A549 (cell line): ENCODE measurements at regions not wholly inside any gene's neighbourhood (a gene's known extent, or its start where the extent isn't known, plus 50 kb on each side); places are given as distances from the start of the nearest gene placed in this dataset.

ENCODE experiments used
- ATAC-seq, 2 experiments: fragments of 200-7000 bp in 1 of 2; fragments of >200 bp in 1 of 2; cut with Nextera tagmentation in 1 of 2; cut with Tn5 transposase in 1 of 2; 3 replicates each; pipeline versions ENCODE4 v1.8.0 to v1.9.1; 2018 to 2020; ENCODE audit warnings: mild to moderate bottlenecking in 1 of 2, moderate library complexity in 1 of 2
- CTCF ChIA-PET: fragments of 300-600 bp; sonication (Branson Sonifier 250); formaldehyde crosslinking; extraction: SDS; loops from one replicate; lab custom pipeline; 2021; ENCODE audit warnings: antibody characterized with exemption, inconsistent platforms; lab: Yijun Ruan, JAX
- POLR2A ChIA-PET: fragments of 350-600 bp; formaldehyde crosslinking; extraction: SDS; loops from one replicate; lab custom pipeline; 2021; ENCODE audit warnings: antibody characterized with exemption, inconsistent platforms; lab: Yijun Ruan, JAX
- DNase-seq, 2 experiments: peaks; one replicate each; pipeline versions ENCODE4 v3.0.0 to v3.0.0-alpha.2; 2011 to 2016; ENCODE audit warnings: low read depth in 1 of 2, low spot score in 1 of 2
- FAIRE-seq: peaks from 2 replicates; lab custom pipeline; 2011; peaks lifted over from hg19 to GRCh38; lab: Jason Lieb, UNC
- H3K27ac ChIP-seq, 2 experiments: fragments of >200 bp; sonication (Bioruptor Twin); formaldehyde crosslinking; 3 replicates each; pipeline ENCODE4 v1.5.1; 2016 to 2017
- H3K4me1 ChIP-seq: fragments of >200 bp; sonication (Bioruptor Twin); formaldehyde crosslinking; 3 replicates; pipeline ENCODE4 v1.6.1; 2016
- H3K4me2 ChIP-seq: fragments of >200 bp; sonication (Bioruptor Twin); formaldehyde crosslinking; 3 replicates; pipeline ENCODE4 v1.6.1; 2016
- H3K4me3 ChIP-seq: fragments of >200 bp; sonication (Bioruptor Twin); formaldehyde crosslinking; 3 replicates; pipeline ENCODE4 v1.5.1; 2016
- H3K9me3 ChIP-seq: fragments of >200 bp; sonication (Bioruptor Twin); formaldehyde crosslinking; 3 replicates; pipeline ENCODE4 v1.6.1; 2016
- ATOH8 ChIP-seq: fragments of 250-450 bp; sonication (Bioruptor Pico); IDR thresholded peaks from 2 replicates; pipeline ENCODE4 v1.5.0; 2020; ENCODE audit warnings: low read depth, mild to moderate bottlenecking, moderate library complexity
- CEBPB ChIP-seq, 2 experiments: fragments of >200 bp in 1 of 2; sonication (Bioruptor Twin) in 1 of 2; formaldehyde crosslinking in 1 of 2; IDR thresholded peaks; 2 replicates each; pipeline ENCODE4 v1.6.1; 2012 to 2016
- CHD4 ChIP-seq: fragments of 200-600 bp; sonication (generic); IDR thresholded peaks from 2 replicates; pipeline ENCODE4 v1.6.1; 2016; ENCODE audit warnings: antibody characterized with exemption, mild to moderate bottlenecking, borderline replicate concordance
- CTCF ChIP-seq: fragments of >200 bp; sonication (Bioruptor Twin); formaldehyde crosslinking; IDR thresholded peaks from 3 replicates; pipeline ENCODE4 v1.5.1; 2016
- EHF ChIP-seq: fragments of 250-450 bp; sonication (Bioruptor Pico); IDR thresholded peaks from 2 replicates; pipeline ENCODE4 v1.5.0; 2020; ENCODE audit warnings: mild to moderate bottlenecking
- EHMT2 ChIP-seq: fragments of 200-600 bp; sonication (generic); IDR thresholded peaks from 2 replicates; pipeline ENCODE4 v1.6.1; 2016; ENCODE audit warnings: antibody characterized with exemption, low read depth, mild to moderate bottlenecking, moderate library complexity
- ELK1 ChIP-seq: fragments of 150-350 bp; IDR thresholded peaks from 2 replicates; pipeline ENCODE4 v1.6.1; 2014; ENCODE audit warnings: low read depth, mild to moderate bottlenecking, low read length
- EP300 ChIP-seq, 2 experiments: fragments of >200 bp; sonication (Bioruptor Twin); formaldehyde crosslinking; IDR thresholded peaks; 2 replicates in 1 of 2; 3 replicates in 1 of 2; pipeline ENCODE4 v1.6.1; 2016 to 2017
- FOSB ChIP-seq: fragments of 250-450 bp; sonication (Bioruptor Pico); IDR thresholded peaks from 2 replicates; pipeline ENCODE4 v1.5.0; 2020; ENCODE audit warnings: mild to moderate bottlenecking, moderate library complexity
- FOXS1 ChIP-seq: fragments of 250-450 bp; sonication (Bioruptor Pico); IDR thresholded peaks from 2 replicates; pipeline ENCODE4 v1.5.0; 2020; ENCODE audit warnings: mild to moderate bottlenecking, moderate library complexity
- JUN ChIP-seq, 2 experiments: fragments of >200 bp; sonication (Bioruptor Twin); formaldehyde crosslinking; IDR thresholded peaks; 2 replicates in 1 of 2; 3 replicates in 1 of 2; pipeline ENCODE4 v1.6.1; 2016 to 2017
- JUNB ChIP-seq: fragments of >200 bp; sonication (Bioruptor Twin); formaldehyde crosslinking; IDR thresholded peaks from 2 replicates; pipeline ENCODE4 v1.6.1; 2016
- KDM1A ChIP-seq: fragments of 200-600 bp; sonication (generic); IDR thresholded peaks from 2 replicates; pipeline ENCODE4 v1.6.1; 2016; ENCODE audit warnings: low read depth, mild to moderate bottlenecking
- MAFK ChIP-seq: fragments of 450-650 bp; IDR thresholded peaks from 2 replicates; pipeline ENCODE4 v1.6.1; 2014; ENCODE audit not compliant: partially characterized antibody
- MAZ ChIP-seq: fragments of 150-350 bp; IDR thresholded peaks from 2 replicates; pipeline ENCODE4 v1.6.1; 2014; ENCODE audit warnings: antibody characterized with exemption, low read depth, low read length, borderline replicate concordance
- NR3C1 ChIP-seq: fragments of >200 bp; sonication (Bioruptor Twin); formaldehyde crosslinking; IDR thresholded peaks from 3 replicates; pipeline ENCODE4 v1.6.1; 2017
- PBX3 ChIP-seq: IDR thresholded peaks from 2 replicates; pipeline ENCODE4 v1.6.1; 2012
- POLR2AphosphoS2 ChIP-seq: conservative IDR thresholded peaks from 2 replicates; pipeline ENCODE4 v1.6.1; 2012; ENCODE audit warnings: low read length, improper control_type of control experiment, inconsistent platforms
- RAD21 ChIP-seq, 2 experiments: fragments of >200 bp in 1 of 2; sonication (Bioruptor Twin) in 1 of 2; formaldehyde crosslinking in 1 of 2; IDR thresholded peaks in 1 of 2; conservative IDR thresholded peaks in 1 of 2; 2 replicates in 1 of 2; 3 replicates in 1 of 2; pipeline ENCODE4 v1.6.1; 2012 to 2018; ENCODE audit warnings: inconsistent platforms in 1 of 2
- RARB ChIP-seq: fragments of 250-450 bp; sonication (Bioruptor Pico); IDR thresholded peaks from 2 replicates; pipeline ENCODE4 v1.8.0; 2021; ENCODE audit warnings: mild to moderate bottlenecking, moderate library complexity
- RNF2 ChIP-seq: fragments of 200-600 bp; sonication (generic); IDR thresholded peaks from 2 replicates; pipeline ENCODE4 v1.6.1; 2016; ENCODE audit warnings: low read depth, mild to moderate bottlenecking, antibody characterized with exemption, moderate library complexity, borderline replicate concordance
- SREBF2 ChIP-seq: fragments of 450-650 bp; IDR thresholded peaks from 2 replicates; pipeline ENCODE4 v1.6.1; 2014; ENCODE audit warnings: mild to moderate bottlenecking, moderate library complexity
- TFCP2L1 ChIP-seq: fragments of 250-450 bp; sonication (Bioruptor Pico); IDR thresholded peaks from 2 replicates; pipeline ENCODE4 v1.5.0; 2021; ENCODE audit warnings: mild to moderate bottlenecking
- USF2 ChIP-seq: fragments of 450-650 bp; IDR thresholded peaks from 2 replicates; pipeline ENCODE4 v1.6.1; 2014; ENCODE audit warnings: antibody characterized with exemption
- ZC3H11A ChIP-seq: fragments of 450-650 bp; IDR thresholded peaks from 2 replicates; pipeline ENCODE4 v1.6.1; 2014; ENCODE audit warnings: antibody characterized with exemption, mild to moderate bottlenecking
- ZNF302 ChIP-seq: fragments of 250-450 bp; sonication (Bioruptor Pico); IDR thresholded peaks from 2 replicates; pipeline ENCODE4 v1.9.0; 2021; ENCODE audit warnings: inconsistent platforms, mild to moderate bottlenecking, moderate library complexity
- ZSCAN20 ChIP-seq: fragments of 250-450 bp; sonication (Bioruptor Pico); IDR thresholded peaks from 2 replicates; pipeline ENCODE4 v1.8.0; 2022; ENCODE audit warnings: mild to moderate bottlenecking, moderate library complexity
- WGBS: methylation state at CpG from one replicate; pipeline ENCODE4 v1.1.6; 2017; ENCODE audit errors: missing lambda C conversion rate; 5-methylcytosine and 5-hydroxymethylcytosine counted together

- Histone ChIP-seq H3K4me2 (no peak overlapping the region), H3K27ac (no peak overlapping the region), H3K4me3 (no peak overlapping the region), H3K9me3 (no peaks in the 10 kb centered on the region), H3K4me1 (no peaks in the 10 kb centered on the region)
- CTCF ChIA-PET = no interaction called here
- ATAC-seq = no peak
- 24% methylated on average over 3 of the region's 3 CpGs for whole genome bisulfite sequencing
- FAIRE-seq = no peak
- POLR2A ChIA-PET = no interaction called here
- no peak for DNase-seq
- TF ChIP-seq TFCP2L1 (CRISPR knock-in tag) (no peak), USF2 (no peak), FOSB (no peak), RAD21 (conservative IDR thresholded peaks at IDR 0.05 in 1 of 2, IDR thresholded peaks at IDR 0.05 in 1 of 2) (no peak), PBX3 (no peak), EP300 (IDR thresholded peaks at IDR 0.05) (no peak), ZNF302 (CRISPR knock-in tag) (no peak), EHF (CRISPR knock-in tag) (no peak)
Observed at GRCh38 chr5:68818870-68819269, 274.9 kb upstream of the SLC30A5 start.

GRCh38 chr5:68821056-68821455 lies 272.8 kb upstream of the SLC30A5 start:
- TF ChIP-seq NR3C1 = no peak
- TF ChIP-seq RAD21 (conservative IDR thresholded peaks at IDR 0.05 in 1 of 2, IDR thresholded peaks at IDR 0.05 in 1 of 2) = no peak
- no peak for TF ChIP-seq ELK1
- no peak for TF ChIP-seq FOXS1 (CRISPR knock-in tag)
- TF ChIP-seq SREBF2 = no peak
- no peak for TF ChIP-seq CHD4
- TF ChIP-seq CEBPB (IDR thresholded peaks at IDR 0.05) = no peak
- TF ChIP-seq ZC3H11A = no peak
- no peak for TF ChIP-seq POLR2AphosphoS2
- Histone ChIP-seq H3K4me1 (no peaks in the 10 kb centered on the region), H3K27ac (no peak overlapping the region), H3K4me2 (no peak overlapping the region), H3K4me3 (no peak overlapping the region), H3K9me3 (no peaks in the 10 kb centered on the region)
- WGBS = 9% methylated on average over 2 of the region's 2 CpGs
- POLR2A ChIA-PET = no interaction called here
- FAIRE-seq = no peak
- DNase-seq = no peak
- CTCF ChIA-PET = no interaction called here
- ATAC-seq = no peak

- H3K4me1 ChIP-seq = no peaks in the 10 kb centered on the region
- no peak overlapping the region for H3K27ac ChIP-seq
- FAIRE-seq = no peak
- no peak for DNase-seq
- H3K4me3 ChIP-seq = no peak overlapping the region
- ChIA-PET CTCF (interaction anchor here (1.2 kb wide), 1 partner anchor 21 kb away, joined by 3 read pairs; no protein-coding TSS in a partner anchor), POLR2A (no interaction called here)
- no peak overlapping the region for H3K4me2 ChIP-seq
- 0% methylated on average over 1 of the region's 1 CpG for WGBS
- H3K9me3 ChIP-seq = no peaks in the 10 kb centered on the region
- no peak for ATAC-seq
- no peak for TF ChIP-seq ZSCAN20 (CRISPR knock-in tag)
- TF ChIP-seq CTCF = no peak
- TF ChIP-seq EHMT2 = no peak
- no peak for TF ChIP-seq JUNB
- no peak for TF ChIP-seq SREBF2
- no peak for TF ChIP-seq RARB (CRISPR knock-in tag)
- no peak for TF ChIP-seq PBX3
- no peak for TF ChIP-seq NR3C1
- TF ChIP-seq MAFK = no peak
- TF ChIP-seq TFCP2L1 (CRISPR knock-in tag) = no peak
- no peak for TF ChIP-seq JUN (IDR thresholded peaks at IDR 0.05)
- TF ChIP-seq MAZ = no peak
- no peak for TF ChIP-seq RNF2
- no peak for TF ChIP-seq ATOH8 (CRISPR knock-in tag)
- TF ChIP-seq KDM1A = no peak
- TF ChIP-seq ELK1 = no peak
- TF ChIP-seq FOSB = no peak
Observed at GRCh38 chr5:68822796-68823195, 271.0 kb upstream of the SLC30A5 start.
